ENCODE measurements at regions not wholly inside any gene's neighbourhood (a gene's known extent, or its start where the extent isn't known, plus 50 kb on each side); places are given as distances from the start of the nearest gene placed in this dataset.
"Not testable (repeated sequence)": the region's sequence is repeated elsewhere in the genome, so short reads cannot be mapped to it uniquely, and the experiment has no call there.

- H3K27me3 Mint-ChIP-seq (ENCODE audit: unreplicated experiment) = peaks cover 4% of the 10 kb centered on the region
- no peaks in the 10 kb centered on the region for H3K36me3 Mint-ChIP-seq (ENCODE audit: low read depth, unreplicated experiment)
- H3K27ac Mint-ChIP-seq (ENCODE audit: unreplicated experiment) = no peak overlapping the region
- no peak overlapping the region for H3K4me3 Mint-ChIP-seq (ENCODE audit: unreplicated experiment)
- TF ChIP-seq, protein P1, sequence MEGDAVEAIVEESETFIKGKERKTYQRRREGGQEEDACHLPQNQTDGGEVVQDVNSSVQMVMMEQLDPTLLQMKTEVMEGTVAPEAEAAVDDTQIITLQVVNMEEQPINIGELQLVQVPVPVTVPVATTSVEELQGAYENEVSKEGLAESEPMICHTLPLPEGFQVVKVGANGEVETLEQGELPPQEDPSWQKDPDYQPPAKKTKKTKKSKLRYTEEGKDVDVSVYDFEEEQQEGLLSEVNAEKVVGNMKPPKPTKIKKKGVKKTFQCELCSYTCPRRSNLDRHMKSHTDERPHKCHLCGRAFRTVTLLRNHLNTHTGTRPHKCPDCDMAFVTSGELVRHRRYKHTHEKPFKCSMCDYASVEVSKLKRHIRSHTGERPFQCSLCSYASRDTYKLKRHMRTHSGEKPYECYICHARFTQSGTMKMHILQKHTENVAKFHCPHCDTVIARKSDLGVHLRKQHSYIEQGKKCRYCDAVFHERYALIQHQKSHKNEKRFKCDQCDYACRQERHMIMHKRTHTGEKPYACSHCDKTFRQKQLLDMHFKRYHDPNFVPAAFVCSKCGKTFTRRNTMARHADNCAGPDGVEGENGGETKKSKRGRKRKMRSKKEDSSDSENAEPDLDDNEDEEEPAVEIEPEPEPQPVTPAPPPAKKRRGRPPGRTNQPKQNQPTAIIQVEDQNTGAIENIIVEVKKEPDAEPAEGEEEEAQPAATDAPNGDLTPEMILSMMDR (IDR thresholded peaks at IDR 0.05; ENCODE audit: unreplicated experiment) = no peak
- H3K4me1 Mint-ChIP-seq (ENCODE audit: unreplicated experiment) = peaks cover 10% of the 10 kb centered on the region
- DNase-seq (ENCODE audit: low spot score) = no peak
- no peaks in the 10 kb centered on the region for H3K9me3 Mint-ChIP-seq (ENCODE audit: unreplicated experiment)
Observed at GRCh38 chrX:13215729-13216128, 104.1 kb downstream of the ATXN3L start.

GRCh38 chrX:13212191-13212651, 107.6 kb downstream of the ATXN3L start:
- DNase-seq (ENCODE audit: low spot score) = no peak
- H3K4me1 Mint-ChIP-seq (ENCODE audit: unreplicated experiment) = peaks cover 10% of the 10 kb centered on the region
- no peak overlapping the region for H3K4me3 Mint-ChIP-seq (ENCODE audit: unreplicated experiment)
- peaks cover 4% of the 10 kb centered on the region for H3K27me3 Mint-ChIP-seq (ENCODE audit: unreplicated experiment)
- TF ChIP-seq, protein P1 (IDR thresholded peaks at IDR 0.05; ENCODE audit: unreplicated experiment) = no peak
- H3K36me3 Mint-ChIP-seq (ENCODE audit: low read depth, unreplicated experiment) = no peaks in the 10 kb centered on the region
- H3K27ac Mint-ChIP-seq (ENCODE audit: unreplicated experiment) = peak overlapping the region; percentile 37
- H3K9me3 Mint-ChIP-seq (ENCODE audit: unreplicated experiment) = no peaks in the 10 kb centered on the region

DNA sequence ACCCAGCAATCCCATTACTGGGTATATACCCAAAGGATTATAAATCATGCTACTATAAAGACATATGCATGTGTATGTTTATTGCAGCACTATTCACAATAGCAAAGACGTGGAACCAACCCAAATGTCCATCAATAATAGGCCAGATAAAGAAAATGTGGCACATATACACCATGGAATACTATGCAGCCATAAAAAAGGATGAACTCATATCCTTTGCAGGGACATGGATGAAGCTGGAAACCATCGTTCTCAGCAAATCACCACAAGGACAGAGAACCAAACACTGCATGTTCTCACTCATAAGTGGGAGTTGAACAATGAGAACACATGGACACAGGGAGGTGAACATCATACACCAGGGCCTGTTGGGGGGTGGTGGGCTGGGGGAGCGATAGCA, 109.7 kb downstream of the ATXN3L start:
- H3K27me3 Mint-ChIP-seq (ENCODE audit: unreplicated experiment); H3K27ac Mint-ChIP-seq (ENCODE audit: unreplicated experiment); H3K4me3 Mint-ChIP-seq (ENCODE audit: unreplicated experiment); H3K9me3 Mint-ChIP-seq (ENCODE audit: unreplicated experiment); DNase-seq (ENCODE audit: low spot score); H3K36me3 Mint-ChIP-seq (ENCODE audit: low read depth, unreplicated experiment): not testable (repeated sequence)
- peaks cover 10% of the 10 kb centered on the region for H3K4me1 Mint-ChIP-seq (ENCODE audit: unreplicated experiment)

- not testable (repeated sequence) for H3K27me3 Mint-ChIP-seq (ENCODE audit: unreplicated experiment); H3K9me3 Mint-ChIP-seq (ENCODE audit: unreplicated experiment); H3K36me3 Mint-ChIP-seq (ENCODE audit: low read depth, unreplicated experiment); H3K4me3 Mint-ChIP-seq (ENCODE audit: unreplicated experiment); H3K27ac Mint-ChIP-seq (ENCODE audit: unreplicated experiment); DNase-seq (ENCODE audit: low spot score)
- peaks cover 10% of the 10 kb centered on the region for H3K4me1 Mint-ChIP-seq (ENCODE audit: unreplicated experiment)
Observed at GRCh38 chrX:13209704-13210103, 110.1 kb downstream of the ATXN3L start.

DNA sequence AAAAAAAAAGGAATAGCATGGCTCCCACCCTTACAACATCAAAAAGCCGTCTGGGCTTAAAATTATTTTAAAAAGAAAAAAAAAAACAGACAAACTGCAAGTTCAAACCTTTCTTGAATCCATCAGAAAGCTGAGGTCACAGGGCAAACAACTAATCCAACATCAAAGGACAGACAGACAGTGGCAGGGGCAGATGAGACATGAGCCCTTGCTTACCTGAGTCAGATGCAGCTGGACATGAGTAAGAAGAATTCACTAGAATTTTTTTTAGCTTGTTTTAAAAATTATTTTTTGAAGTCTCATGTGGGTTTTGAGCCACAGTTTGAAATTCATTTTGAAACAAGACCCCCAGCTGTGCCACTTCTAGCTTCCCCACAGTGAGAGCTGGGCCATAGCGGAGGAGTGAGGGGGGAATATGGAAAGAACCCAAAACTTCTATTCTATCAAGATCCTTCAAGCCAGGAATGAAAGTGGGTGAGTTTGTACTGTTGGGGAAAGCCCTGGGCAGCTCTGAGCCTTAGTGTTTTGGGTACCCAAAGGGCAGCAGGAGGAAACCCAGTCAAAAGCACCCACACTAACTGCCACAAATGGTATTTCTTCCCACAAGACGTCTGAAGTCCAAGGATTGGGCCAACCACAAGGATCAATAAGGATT, 111.4 kb downstream of the ATXN3L start:
- no peak overlapping the region for H3K27ac Mint-ChIP-seq (ENCODE audit: unreplicated experiment)
- H3K9me3 Mint-ChIP-seq (ENCODE audit: unreplicated experiment) = no peaks in the 10 kb centered on the region

GRCh38 chrX:13203271-13203670, 116.6 kb downstream of the ATXN3L start:
- TF ChIP-seq, protein P1 (IDR thresholded peaks at IDR 0.05; ENCODE audit: unreplicated experiment) = no peak
- Mint-ChIP-seq H3K27ac (ENCODE audit: unreplicated experiment) (no peak overlapping the region), H3K9me3 (ENCODE audit: unreplicated experiment) (no peaks in the 10 kb centered on the region), H3K4me3 (ENCODE audit: unreplicated experiment) (no peak overlapping the region), H3K4me1 (ENCODE audit: unreplicated experiment) (peaks cover 5% of the 10 kb centered on the region), H3K27me3 (ENCODE audit: unreplicated experiment) (no peaks in the 10 kb centered on the region), H3K36me3 (ENCODE audit: low read depth, unreplicated experiment) (no peaks in the 10 kb centered on the region)
- DNase-seq (ENCODE audit: low spot score) = no peak

More for the DNA sequence above, 111.4 kb downstream of the ATXN3L start:
- peaks cover 2% of the 10 kb centered on the region for H3K27me3 Mint-ChIP-seq (ENCODE audit: unreplicated experiment)
- H3K36me3 Mint-ChIP-seq (ENCODE audit: low read depth, unreplicated experiment) = no peaks in the 10 kb centered on the region
- H3K4me1 Mint-ChIP-seq (ENCODE audit: unreplicated experiment) = peaks cover 12% of the 10 kb centered on the region
- H3K4me3 Mint-ChIP-seq (ENCODE audit: unreplicated experiment) = no peak overlapping the region
- TF ChIP-seq, protein P1 (IDR thresholded peaks at IDR 0.05; ENCODE audit: unreplicated experiment) = no peak
- DNase-seq (ENCODE audit: low spot score) = no peak

Measured in endothelial cell (in vitro differentiated cells).